H1 (cell line): ENCODE measurements at regions not wholly inside any gene's neighbourhood (a gene's known extent, or its start where the extent isn't known, plus 50 kb on each side); places are given as distances from the start of the nearest gene placed in this dataset.

Experiments used
- CTCF ChIA-PET: fragments of 300-600 bp; sonication (Branson Sonifier 250); formaldehyde crosslinking; loops from one replicate; lab custom pipeline; 2021; ENCODE audit not compliant: partially characterized antibody; lab: Charles Lee
- POLR2A ChIA-PET: fragments of 300-600 bp; sonication (Branson Sonifier 250); formaldehyde crosslinking; loops from one replicate; lab custom pipeline; 2021; ENCODE audit warnings: inconsistent platforms; ENCODE audit not compliant: partially characterized antibody; lab: Charles Lee
- DNase-seq, 2 experiments: peaks; one replicate each; pipeline versions ENCODE4 v3.0.0 to v3.0.0-alpha.2; 2010 to 2022; ENCODE audit warnings: low spot score in 2 of 2, low read depth in 1 of 2, mixed read lengths in 1 of 2
- FAIRE-seq: peaks from 2 replicates; lab custom pipeline; 2011; peaks lifted over from hg19 to GRCh38; lab: Jason Lieb, UNC
- H2AFZ ChIP-seq: 2 replicates; pipeline ENCODE4 v1.8.1; 2012; ENCODE audit warnings: low read length, inconsistent platforms
- H2AK5ac ChIP-seq: 2 replicates; pipeline ENCODE4 v1.6.1; 2013; ENCODE audit warnings: low read depth, low read length
- H2BK120ac ChIP-seq: replicated peaks from 2 replicates; pipeline ENCODE3; 2013; ENCODE audit warnings: low read depth, low read length, inconsistent platforms
- H2BK12ac ChIP-seq: 2 replicates; pipeline ENCODE4 v1.6.1; 2013; ENCODE audit warnings: low read depth, low read length
- H2BK15ac ChIP-seq: 2 replicates; pipeline ENCODE4 v1.6.1; 2013; ENCODE audit warnings: low read length
- H2BK20ac ChIP-seq: 2 replicates; pipeline ENCODE4 v1.6.1; 2013; ENCODE audit warnings: low read length
- H2BK5ac ChIP-seq: 2 replicates; pipeline ENCODE4 v1.6.1; 2013; ENCODE audit warnings: low read depth, low read length
- H3K14ac ChIP-seq: 2 replicates; pipeline ENCODE4 v1.6.1; 2013; ENCODE audit warnings: inconsistent platforms; ENCODE audit not compliant: insufficient read length
- H3K18ac ChIP-seq: 2 replicates; pipeline ENCODE4 v1.6.1; 2013; ENCODE audit warnings: low read length; ENCODE audit errors: extremely low read depth
- H3K23ac ChIP-seq: 2 replicates; pipeline ENCODE4 v1.6.1; 2013; ENCODE audit warnings: inconsistent platforms; ENCODE audit not compliant: insufficient read length
- H3K23me2 ChIP-seq: 2 replicates; pipeline ENCODE4 v1.6.1; 2013; ENCODE audit warnings: low read depth, low read length
- H3K27ac ChIP-seq: 2 replicates; pipeline ENCODE4 v1.6.1; 2011; ENCODE audit warnings: low read depth, low read length, inconsistent platforms
- H3K27me3 ChIP-seq, 4 experiments: replicated peaks in 1 of 4; 1 replicate in 1 of 4; 2 replicates in 3 of 4; pipeline versions ENCODE4 v1.6.1 to v1.8.1; 2011 to 2013; ENCODE audit warnings: low read length in 3 of 4, mild to moderate bottlenecking in 3 of 4, inconsistent platforms in 2 of 4, mixed read lengths in 2 of 4, moderate library complexity in 1 of 4; ENCODE audit not compliant: control insufficient read depth in 3 of 4, insufficient read depth in 3 of 4; ENCODE audit errors: extremely low read depth in 1 of 4
- H3K36me3 ChIP-seq, 4 experiments: 2 replicates each; pipeline versions ENCODE4 v1.6.1 to v1.8.1; 2011 to 2013; ENCODE audit warnings: mild to moderate bottlenecking in 4 of 4, low read length in 3 of 4, moderate library complexity in 2 of 4, control low read depth in 1 of 4, inconsistent platforms in 1 of 4; ENCODE audit not compliant: insufficient read depth in 4 of 4, control insufficient read depth in 2 of 4
- H3K4ac ChIP-seq: replicated peaks from 2 replicates; pipeline ENCODE3; 2013; ENCODE audit warnings: low read length, low read depth, mixed read lengths, inconsistent platforms; ENCODE audit not compliant: insufficient read length
- H3K4me1 ChIP-seq, 4 experiments: replicated peaks in 1 of 4; 1 replicate in 1 of 4; 2 replicates in 3 of 4; pipeline versions ENCODE4 v1.6.1 to v1.8.1; 2011 to 2013; ENCODE audit warnings: low read length in 3 of 4, inconsistent platforms in 2 of 4, mixed read lengths in 1 of 4; ENCODE audit not compliant: insufficient read depth in 4 of 4, control insufficient read depth in 3 of 4
- H3K4me2 ChIP-seq, 2 experiments: 2 replicates each; pipeline versions ENCODE4 v1.6.1 to v1.8.1; 2011 to 2013; ENCODE audit warnings: low read depth in 2 of 2, low read length in 2 of 2, control low read depth in 1 of 2, inconsistent platforms in 1 of 2, mild to moderate bottlenecking in 1 of 2; ENCODE audit not compliant: insufficient read depth in 1 of 2
- H3K4me3 ChIP-seq, 4 experiments: fragments of 200-600, 300-600 bp in 1 of 4; sonication (generic), shearing (Covaris generic), sonication (Bioruptor Twin) in 1 of 4; 2 replicates each; pipeline versions ENCODE4 v1.5.1 to v1.8.1; 2011 to 2016; ENCODE audit warnings: low read length in 4 of 4, low read depth in 3 of 4, control low read depth in 2 of 4, inconsistent platforms in 2 of 4, mild to moderate bottlenecking in 2 of 4, mixed read lengths in 1 of 4, moderate library complexity in 1 of 4; ENCODE audit not compliant: insufficient read depth in 2 of 4; ENCODE audit errors: extremely low read depth in 1 of 4
- H3K56ac ChIP-seq: replicated peaks from 2 replicates; pipeline ENCODE3; 2013; ENCODE audit warnings: low read depth, mild to moderate bottlenecking, mixed read lengths, low read length, inconsistent platforms; ENCODE audit not compliant: insufficient read length
- H3K79me1 ChIP-seq: 2 replicates; pipeline ENCODE4 v1.6.1; 2013; ENCODE audit warnings: low read depth, low read length, control low read depth
- H3K79me2 ChIP-seq, 2 experiments: 2 replicates each; pipeline versions ENCODE4 v1.6.1 to v1.8.1; 2012 to 2013; ENCODE audit warnings: low read length in 2 of 2, mild to moderate bottlenecking in 2 of 2, inconsistent platforms in 1 of 2; ENCODE audit not compliant: insufficient read depth in 2 of 2, control insufficient read depth in 1 of 2
- H3K9ac ChIP-seq, 4 experiments: replicated peaks in 1 of 4; 1 replicate in 1 of 4; 2 replicates in 3 of 4; pipeline versions ENCODE4 v1.6.1 to v1.8.1; 2011 to 2013; ENCODE audit warnings: low read depth in 3 of 4, low read length in 3 of 4, control low read depth in 2 of 4, mild to moderate bottlenecking in 2 of 4, moderate library complexity in 2 of 4, inconsistent platforms in 1 of 4; ENCODE audit errors: extremely low read depth in 1 of 4
- H3K9me3 ChIP-seq, 2 experiments: 2 replicates each; pipeline versions ENCODE4 v1.6.1 to v1.8.1; 2012 to 2013; ENCODE audit warnings: mild to moderate bottlenecking in 2 of 2, moderate library complexity in 2 of 2, control low read depth in 1 of 2, inconsistent platforms in 1 of 2, low read depth in 1 of 2, low read length in 1 of 2, mixed read lengths in 1 of 2; ENCODE audit not compliant: insufficient read depth in 2 of 2
- H4K20me1 ChIP-seq, 2 experiments: replicated peaks in 1 of 2; 2 replicates each; pipeline versions ENCODE3 to v1.8.1; 2011 to 2013; ENCODE audit warnings: inconsistent platforms in 2 of 2, low read length in 2 of 2, mild to moderate bottlenecking in 1 of 2; ENCODE audit not compliant: insufficient read depth in 2 of 2, control insufficient read depth in 1 of 2
- H4K5ac ChIP-seq: 2 replicates; pipeline ENCODE4 v1.6.1; 2013; ENCODE audit warnings: low read length, low read depth, mixed read lengths, inconsistent platforms; ENCODE audit not compliant: insufficient read length
- H4K8ac ChIP-seq: 2 replicates; pipeline ENCODE4 v1.8.0; 2013; ENCODE audit warnings: mild to moderate bottlenecking, moderate library complexity, low read length, inconsistent platforms; ENCODE audit not compliant: insufficient read depth; ENCODE audit errors: extremely low read depth
- H4K91ac ChIP-seq: replicated peaks from 2 replicates; pipeline ENCODE3; 2013; ENCODE audit warnings: low read length, mixed read lengths, inconsistent platforms; ENCODE audit not compliant: insufficient read length
- BRCA1 ChIP-seq: IDR thresholded peaks from 2 replicates; pipeline ENCODE4 v1.6.1; 2012; ENCODE audit warnings: low read depth, low read length, improper control_type of control experiment
- GTF2F1 ChIP-seq: IDR thresholded peaks from 2 replicates; pipeline ENCODE4 v1.6.1; 2012; ENCODE audit warnings: low read depth, low read length, improper control_type of control experiment, borderline replicate concordance
- MAX ChIP-seq: IDR thresholded peaks from 2 replicates; pipeline ENCODE4 v1.6.1; 2012; ENCODE audit warnings: inconsistent platforms
- SIX5 ChIP-seq: IDR thresholded peaks from 2 replicates; pipeline ENCODE4 v1.6.1; 2011; ENCODE audit warnings: mild to moderate bottlenecking, low read depth, low read length
- TAF1 ChIP-seq: IDR thresholded peaks from 2 replicates; pipeline ENCODE4 v1.6.1; 2011; ENCODE audit warnings: mild to moderate bottlenecking, low read depth, low read length
- TBP ChIP-seq: IDR thresholded peaks from 2 replicates; pipeline ENCODE4 v1.6.1; 2011; ENCODE audit warnings: low read depth, low read length, improper control_type of control experiment
- WGBS, 2 experiments: shearing (Covaris generic) in 1 of 2; methylation state at CpG; one replicate each; pipeline versions ENCODE4 v1.1.6 to v1.1.7; 2013 to 2015; ENCODE audit warnings: low lambda C conversion rate in 2 of 2, mixed read lengths in 2 of 2, inconsistent platforms in 1 of 2, low coverage in 1 of 2, missing lambda C conversion rate in 1 of 2; ENCODE audit not compliant: insufficient replicate concordance in 2 of 2, insufficient coverage in 1 of 2, insufficient read length in 1 of 2; ENCODE audit errors: extremely low coverage in 1 of 2, missing lambda C conversion rate in 1 of 2; 5-methylcytosine and 5-hydroxymethylcytosine counted together

GRCh38 chrX:33605997-33606396 is 394.6 kb upstream of the DMD start:
- no peak overlapping the region for H4K8ac ChIP-seq
- FAIRE-seq (no peak), DNase-seq (no peak)
- no peak overlapping the region for H2BK5ac ChIP-seq
- POLR2A ChIA-PET = no interaction called here
- no peaks in the 10 kb centered on the region for H4K20me1 ChIP-seq
- no peak overlapping the region for H4K91ac ChIP-seq
- H2BK120ac ChIP-seq = no peak overlapping the region
- no peaks in the 10 kb centered on the region for H3K79me2 ChIP-seq
- H3K79me1 ChIP-seq = no peaks in the 10 kb centered on the region
- H3K14ac ChIP-seq = no peak overlapping the region
- no peak overlapping the region for H3K18ac ChIP-seq
- H3K9me3 ChIP-seq = no peaks in the 10 kb centered on the region
- no peak overlapping the region for H3K23ac ChIP-seq
- no peaks in the 10 kb centered on the region for H3K36me3 ChIP-seq
- no peaks in the 10 kb centered on the region for H3K4me1 ChIP-seq
- H2BK12ac ChIP-seq = no peak overlapping the region
- no peak overlapping the region for H2BK20ac ChIP-seq
- no peaks in the 10 kb centered on the region for H3K23me2 ChIP-seq
- H3K4me3 ChIP-seq = no peak overlapping the region
- H2AK5ac ChIP-seq = no peak overlapping the region
- TF ChIP-seq MAX (no peak), GTF2F1 (no peak), TBP (no peak), SIX5 (no peak), TAF1 (no peak), BRCA1 (no peak)
- WGBS, 2 experiments = 94% methylated on average over 4 of the region's 4 CpGs; no CpG with 5 or more reads in 1 of the 2 experiments
- H3K4ac ChIP-seq = no peak overlapping the region
- H2BK15ac ChIP-seq = no peak overlapping the region
- no peak overlapping the region for H3K27ac ChIP-seq
- no peak overlapping the region for H3K9ac ChIP-seq
- H4K5ac ChIP-seq = no peak overlapping the region
- H2AFZ ChIP-seq = no peak overlapping the region
- H3K27me3 ChIP-seq = no peaks in the 10 kb centered on the region
- no peak overlapping the region for H3K4me2 ChIP-seq
- CTCF ChIA-PET = no interaction called here
- H3K56ac ChIP-seq = no peak overlapping the region
